ENCODE measurements at regions not wholly inside any gene's neighbourhood (a gene's known extent, or its start where the extent isn't known, plus 50 kb on each side); places are given as distances from the start of the nearest gene placed in this dataset.
A peak's percentile ranks its signal among the peaks of the same experiment; 100 is the strongest.

DNA sequence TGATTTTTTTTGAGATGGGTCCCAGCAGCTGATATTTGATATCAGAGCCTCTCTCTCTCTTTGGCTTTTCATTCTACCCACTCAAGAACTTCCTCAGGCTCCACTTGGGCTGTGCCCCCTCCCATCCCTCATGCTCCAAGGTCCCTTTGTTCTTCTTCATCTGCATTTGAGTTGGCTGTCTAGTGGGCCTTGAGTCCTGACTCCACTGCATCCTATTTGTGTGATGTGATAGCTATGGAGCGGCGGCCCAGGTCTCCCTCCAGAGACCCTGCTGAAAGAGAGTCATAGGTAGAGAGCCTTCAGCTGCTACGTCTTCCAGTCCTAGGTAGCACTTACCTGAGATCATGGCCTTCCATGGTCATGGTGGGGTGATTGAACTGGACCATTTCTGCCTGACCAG is 123.1 kb upstream of the VRK1 start:
- intact Hi-C loops (cut with DNase I) = no loop called here
- no peaks in the 10 kb centered on the region for H3K36me3 ChIP-seq
- no peak overlapping the region for H3K4me3 ChIP-seq
- peak in 1 of 2 donors; percentile 40 for DNase-seq (ENCODE audit: low spot score in 2 of 2)
- no peak overlapping the region for H3K27ac ChIP-seq
- no peaks in the 10 kb centered on the region for H3K27me3 ChIP-seq
- no peaks in the 10 kb centered on the region for H3K9me3 ChIP-seq
- H3K4me1 ChIP-seq = no peaks in the 10 kb centered on the region
- no peak for TF ChIP-seq CTCF (IDR thresholded peaks at IDR 0.05)

DNA sequence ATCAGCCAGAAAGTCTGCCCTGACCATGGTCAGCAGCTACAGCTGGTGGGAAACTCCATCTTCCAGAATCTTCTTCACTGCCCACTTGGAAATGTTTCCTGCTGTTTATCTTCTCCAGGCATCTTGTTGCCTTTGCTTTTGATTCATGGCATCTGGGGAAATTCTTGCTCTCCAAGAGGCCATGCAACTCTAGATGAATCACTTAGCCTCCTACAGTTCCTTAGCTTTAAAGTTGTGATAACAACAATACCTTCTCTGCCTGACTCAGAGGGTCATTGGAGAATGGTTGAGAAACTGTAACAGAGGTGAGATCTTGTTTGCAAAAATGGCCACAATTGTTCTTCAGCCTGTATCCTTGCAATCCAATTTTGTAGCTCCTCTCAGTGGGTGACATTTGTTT is 121.0 kb upstream of the VRK1 start:
- Histone ChIP-seq H3K4me3 (no peak overlapping the region), H3K9me3 (no peaks in the 10 kb centered on the region), H3K27me3 (no peaks in the 10 kb centered on the region), H3K4me1 (no peaks in the 10 kb centered on the region), H3K36me3 (no peaks in the 10 kb centered on the region), H3K27ac (no peak overlapping the region)
- intact Hi-C loops (cut with DNase I) = no loop called here
- DNase-seq (ENCODE audit: low spot score in 2 of 2) = no peak
- TF ChIP-seq CTCF (IDR thresholded peaks at IDR 0.05) = no peak

DNA sequence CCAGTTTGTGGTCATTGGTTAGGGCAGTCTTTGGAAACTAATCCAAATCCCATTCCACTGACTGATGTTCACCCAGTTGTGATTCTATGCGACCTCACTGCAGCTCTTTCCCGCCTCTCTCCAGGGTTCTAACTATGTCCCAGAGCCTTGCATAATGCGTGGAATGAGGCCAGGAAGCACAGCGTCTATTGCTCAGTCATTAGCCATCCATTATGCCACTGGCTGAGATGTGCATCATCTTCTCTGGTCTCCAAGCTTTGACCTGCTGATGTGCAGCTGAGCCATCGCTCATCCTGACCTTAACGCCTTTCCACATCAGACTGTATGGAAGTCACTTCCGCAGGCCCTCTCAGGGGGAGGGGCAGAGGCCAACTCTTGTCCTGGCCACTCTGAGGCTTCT is 115.4 kb upstream of the VRK1 start:
- DNase-seq (ENCODE audit: low spot score in 2 of 2) = no peak
- intact Hi-C loops (cut with DNase I) = no loop called here
- Histone ChIP-seq H3K4me3 (no peak overlapping the region), H3K4me1 (no peaks in the 10 kb centered on the region), H3K9me3 (no peaks in the 10 kb centered on the region), H3K27ac (no peak overlapping the region), H3K27me3 (no peaks in the 10 kb centered on the region), H3K36me3 (no peaks in the 10 kb centered on the region)
- no peak for TF ChIP-seq CTCF (IDR thresholded peaks at IDR 0.05)

DNA sequence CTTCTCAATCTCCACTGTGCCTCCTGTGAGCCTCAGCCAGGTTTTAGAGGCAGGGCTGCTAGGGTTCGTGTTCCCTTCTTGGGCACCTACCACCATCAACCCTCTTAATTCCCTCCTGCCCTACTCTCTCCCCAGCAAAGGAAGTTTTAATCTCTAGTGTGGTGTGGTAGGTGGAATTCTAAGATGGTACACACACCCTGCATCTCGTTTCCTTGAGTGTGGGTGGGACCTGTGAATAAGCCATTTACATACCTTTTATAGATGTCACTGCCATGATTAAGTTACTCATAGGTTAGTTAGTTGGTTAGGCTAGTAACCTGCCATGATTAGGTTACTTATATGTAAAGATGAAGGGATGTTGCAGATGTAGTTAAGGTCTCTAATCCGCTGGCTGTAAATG is 114.8 kb upstream of the VRK1 start:
- DNase-seq (ENCODE audit: low spot score in 2 of 2) = no peak
- Histone ChIP-seq H3K9me3 (no peaks in the 10 kb centered on the region), H3K27ac (no peak overlapping the region), H3K4me1 (no peaks in the 10 kb centered on the region), H3K36me3 (no peaks in the 10 kb centered on the region), H3K4me3 (no peak overlapping the region), H3K27me3 (no peaks in the 10 kb centered on the region)
- no peak for TF ChIP-seq CTCF (IDR thresholded peaks at IDR 0.05)
- intact Hi-C loops (cut with DNase I) = no loop called here

DNA sequence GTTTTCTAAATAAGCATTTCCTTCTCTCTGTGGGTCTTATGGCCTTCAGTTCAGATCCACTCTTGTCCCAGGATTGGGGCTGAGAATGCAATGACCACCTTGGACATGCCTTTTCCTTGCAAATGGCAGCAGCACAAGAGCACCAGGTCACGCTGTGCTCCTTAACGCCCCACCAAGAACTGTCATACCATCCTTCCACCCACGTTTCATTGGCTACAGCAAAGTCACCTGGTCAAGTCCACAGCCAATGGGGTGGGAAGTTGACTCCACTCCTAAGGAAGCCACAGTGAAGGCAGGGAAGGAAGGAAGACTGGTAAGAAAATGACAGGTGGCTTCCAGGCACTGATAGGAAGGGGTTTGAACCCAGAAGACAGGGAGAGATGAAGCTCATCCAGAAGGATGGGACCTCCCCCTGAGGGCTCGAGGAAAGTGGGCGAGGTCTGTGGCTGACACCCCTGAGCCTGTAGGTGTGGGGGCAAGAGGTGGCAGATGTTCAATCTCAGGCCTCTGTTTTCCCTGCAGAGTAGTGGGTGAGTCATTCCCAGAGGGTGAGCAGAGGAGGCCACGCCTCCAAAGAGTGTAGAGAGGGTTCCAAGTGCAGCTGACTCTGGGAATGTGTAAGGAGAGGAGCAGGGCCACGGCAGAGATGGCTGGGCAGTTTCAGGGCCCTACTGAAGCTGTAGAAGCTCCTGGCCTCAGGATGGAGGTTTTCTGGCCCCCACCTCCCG is 113.5 kb upstream of the VRK1 start:
- H3K27me3 ChIP-seq = no peaks in the 10 kb centered on the region
- no peak overlapping the region for H3K4me3 ChIP-seq
- no peak overlapping the region for H3K27ac ChIP-seq
- intact Hi-C loops (cut with DNase I) = no loop called here
- H3K9me3 ChIP-seq = no peaks in the 10 kb centered on the region
- DNase-seq (ENCODE audit: low spot score in 2 of 2) = no peak
- TF ChIP-seq CTCF (IDR thresholded peaks at IDR 0.05) = no peak
- H3K4me1 ChIP-seq = no peaks in the 10 kb centered on the region
- H3K36me3 ChIP-seq = no peaks in the 10 kb centered on the region

DNA sequence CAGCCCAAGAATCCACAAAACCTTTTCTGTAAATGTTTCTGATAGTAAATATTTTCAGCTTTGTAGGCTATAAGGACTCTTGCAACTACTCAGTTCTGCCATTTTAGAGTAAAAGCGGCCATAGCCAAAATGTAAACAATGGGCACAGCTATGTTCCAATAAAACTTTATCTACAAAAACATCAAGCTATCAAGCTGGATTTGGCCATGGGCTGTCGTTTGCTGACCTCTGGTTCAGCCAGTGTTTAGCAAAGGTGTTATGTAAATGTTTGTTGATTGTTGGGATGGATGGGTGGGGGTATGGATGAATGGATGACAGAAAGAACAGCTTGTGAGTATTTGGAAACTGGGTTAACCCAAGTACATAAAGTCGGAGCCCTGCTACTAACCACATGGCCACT is 111.1 kb upstream of the VRK1 start:
- no peaks in the 10 kb centered on the region for H3K27me3 ChIP-seq
- DNase-seq (ENCODE audit: low spot score in 2 of 2) = no peak
- H3K9me3 ChIP-seq = no peaks in the 10 kb centered on the region
- no peak overlapping the region for H3K4me3 ChIP-seq
- intact Hi-C loops (cut with DNase I) = no loop called here
- H3K36me3 ChIP-seq = no peaks in the 10 kb centered on the region
- no peaks in the 10 kb centered on the region for H3K4me1 ChIP-seq
- no peak for TF ChIP-seq CTCF (IDR thresholded peaks at IDR 0.05)
- H3K27ac ChIP-seq = no peak overlapping the region

All from ascending aorta (tissue), 2 donors.